ENCODE measurements at regions not wholly inside any gene's neighbourhood (a gene's known extent, or its start where the extent isn't known, plus 50 kb on each side); places are given as distances from the start of the nearest gene placed in this dataset.
"Not testable (repeated sequence)": the region's sequence is repeated elsewhere in the genome, so short reads cannot be mapped to it uniquely, and the experiment has no call there.

GRCh38 chr3:33919312-33920120 is 121.1 kb downstream of the PDCD6IP start:
- no peak for DNase-seq

GRCh38 chr3:33920511-33920910 is 122.1 kb downstream of the PDCD6IP start:
- DNase-seq = no peak

- no peak for DNase-seq
Observed at GRCh38 chr3:33921608-33922007, 123.2 kb downstream of the PDCD6IP start.

- no peak for DNase-seq
Observed at GRCh38 chr3:33926998-33927605, 128.7 kb downstream of the PDCD6IP start.

GRCh38 chr3:33929813-33930212 is 131.4 kb downstream of the PDCD6IP start:
- DNase-seq = no peak

DNA sequence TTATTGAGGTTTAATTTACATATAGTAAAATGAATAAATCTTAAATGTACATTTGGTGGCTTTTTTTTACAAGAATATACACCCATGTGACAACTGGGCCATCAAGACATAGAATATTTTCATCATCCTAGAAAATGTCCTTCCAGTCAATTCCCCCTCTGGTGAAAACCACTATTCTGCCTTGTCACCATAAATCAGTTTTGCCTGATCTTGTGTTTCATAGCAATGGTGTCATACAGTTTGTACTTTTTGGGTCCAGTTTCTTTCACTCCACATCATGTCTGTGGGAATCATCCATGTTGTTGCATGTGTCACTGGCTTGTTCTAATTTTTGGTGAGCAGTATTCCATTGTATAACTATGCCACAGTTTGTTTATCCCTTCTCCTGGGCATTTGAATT is 133.1 kb downstream of the PDCD6IP start:
- no peak for DNase-seq

- DNase-seq = no peak
Observed at GRCh38 chr3:33932010-33932764, 133.8 kb downstream of the PDCD6IP start.

DNA sequence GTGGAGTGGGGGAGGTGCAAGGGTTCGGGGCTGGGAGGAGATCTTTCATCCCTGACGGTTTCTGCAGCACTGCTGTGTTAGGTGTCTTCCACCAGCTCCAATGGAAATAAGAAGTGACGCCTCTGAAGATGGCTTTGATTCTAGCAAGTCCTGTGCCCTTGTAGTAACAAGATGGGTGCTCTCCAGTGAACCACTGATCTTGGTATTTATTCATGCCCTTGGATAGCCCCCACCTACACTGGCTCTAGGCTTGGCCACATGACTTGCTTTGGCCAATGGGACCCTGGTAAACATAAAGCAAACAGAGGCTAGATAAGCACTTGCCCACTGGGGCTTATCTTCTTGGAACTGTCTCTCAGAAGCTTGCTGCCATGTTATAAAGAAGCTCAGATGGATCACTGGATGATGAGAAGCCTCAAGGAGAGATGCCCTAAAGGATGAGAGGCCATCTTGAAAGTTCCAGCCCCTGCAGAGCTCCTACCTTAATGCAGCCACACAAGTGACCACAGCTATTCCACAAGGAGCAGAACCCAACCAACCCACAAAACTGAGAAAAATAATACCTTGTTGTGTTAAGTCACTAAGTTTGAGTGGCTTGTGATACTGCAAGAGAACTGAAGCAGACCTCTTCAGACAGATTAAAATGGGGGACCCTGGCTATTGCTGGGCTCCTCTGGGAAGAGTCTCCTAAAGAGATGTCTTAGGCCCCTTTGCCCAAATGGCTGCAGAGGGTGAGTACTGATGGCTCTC is 137.9 kb downstream of the PDCD6IP start:
- no peak for DNase-seq

DNA sequence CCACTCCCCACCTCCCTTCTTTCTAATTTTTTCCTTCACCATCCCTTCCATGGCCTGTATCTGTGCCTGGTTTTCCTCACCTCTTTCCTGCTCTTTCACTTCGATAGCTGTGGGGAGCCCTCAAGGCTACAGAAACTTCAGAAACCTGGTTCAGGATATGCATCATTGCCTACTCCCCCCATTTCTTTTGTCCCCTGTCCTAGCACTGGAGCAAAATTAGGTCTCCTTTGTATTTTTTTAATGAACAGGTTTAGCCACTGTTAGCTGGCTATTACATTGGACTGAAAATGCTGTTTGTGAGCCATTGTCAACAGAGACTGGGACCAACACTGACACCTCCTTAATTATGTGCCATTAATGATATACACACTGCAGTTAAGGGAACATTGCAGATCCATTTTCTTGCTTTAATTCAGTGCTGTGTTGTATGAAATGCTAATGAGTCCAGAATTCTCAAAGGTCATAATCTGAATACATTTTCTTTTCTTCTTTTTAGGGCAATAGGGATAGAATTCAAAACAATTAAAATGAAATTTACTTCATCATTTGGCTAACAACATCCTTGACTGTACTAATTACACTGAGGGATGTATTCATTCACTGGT is 138.6 kb downstream of the PDCD6IP start:
- no peak for DNase-seq

DNA sequence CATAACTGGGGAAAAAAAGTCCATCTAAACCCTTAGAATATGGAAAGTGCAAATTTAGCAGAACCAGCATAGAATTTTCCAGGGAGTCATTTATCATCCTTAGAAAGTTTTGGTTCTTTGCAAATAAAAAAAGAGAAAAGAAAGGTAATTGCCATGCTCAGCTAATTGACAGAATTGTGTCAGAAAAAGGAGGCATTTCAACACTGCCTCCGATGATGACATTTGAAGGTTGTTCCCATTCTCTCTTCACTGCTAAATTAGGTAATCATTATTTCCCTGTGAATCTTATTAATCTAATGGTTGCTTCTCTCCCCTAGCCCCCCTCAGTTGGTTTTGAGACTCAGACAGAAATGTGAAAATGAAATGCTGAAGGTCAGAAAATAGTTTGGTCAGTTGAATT is 139.2 kb downstream of the PDCD6IP start:
- no peak for DNase-seq

GRCh38 chr3:33940149-33940548 is 141.7 kb downstream of the PDCD6IP start:
- DNase-seq = no peak

GRCh38 chr3:33940736-33941135 is 142.3 kb downstream of the PDCD6IP start:
- no peak for DNase-seq

DNA sequence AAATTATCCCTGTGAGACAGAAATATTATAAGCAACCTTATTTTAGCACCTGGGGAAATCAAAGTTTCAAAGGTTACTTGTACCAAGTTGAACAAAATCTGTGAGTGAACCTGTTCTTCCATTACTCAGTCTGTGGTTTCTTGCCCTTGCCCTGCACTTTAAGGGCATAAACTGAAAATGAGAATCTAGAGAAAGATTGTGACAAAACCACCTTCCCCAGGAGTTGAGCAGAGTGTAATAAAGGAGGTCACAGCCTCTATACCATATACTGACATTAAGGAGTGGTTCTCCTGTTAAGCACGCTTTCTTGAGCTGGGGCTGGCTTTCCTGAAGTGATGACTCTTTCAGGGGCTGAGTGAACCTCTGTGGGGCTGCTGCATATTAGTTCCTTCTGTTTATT is 143.4 kb downstream of the PDCD6IP start:
- no peak for DNase-seq

DNA sequence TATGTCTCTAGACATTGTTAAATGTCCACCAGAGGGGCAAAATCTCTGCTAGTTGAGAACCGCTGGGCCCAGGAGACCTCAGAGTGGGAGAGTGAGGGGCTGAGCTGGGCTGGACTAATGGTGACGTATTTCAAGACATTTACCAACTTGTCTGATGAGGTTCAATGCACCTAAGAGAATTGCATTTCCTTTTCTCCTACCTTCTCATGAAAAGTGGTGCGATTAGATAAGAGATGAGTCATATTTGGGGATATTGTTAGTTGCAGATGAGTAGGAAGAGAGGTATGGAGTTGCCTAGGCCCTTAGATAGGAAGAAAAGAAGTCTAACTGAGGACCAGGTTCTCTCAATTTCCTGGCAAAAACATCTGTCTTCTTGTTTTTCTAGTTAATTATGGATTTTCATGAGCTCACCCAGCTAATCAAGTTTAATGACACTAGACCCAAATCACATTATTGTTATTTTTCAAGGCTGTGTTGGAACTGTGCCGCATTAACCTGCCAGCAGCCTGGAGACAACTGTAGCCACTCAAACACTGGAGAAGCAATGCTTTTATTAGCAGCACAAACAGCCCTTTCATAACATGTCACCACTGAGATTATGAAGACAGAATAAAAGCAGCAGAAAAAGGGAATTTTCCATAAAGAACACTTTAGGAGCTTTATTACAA is 144.2 kb downstream of the PDCD6IP start:
- no peak for DNase-seq

GRCh38 chr3:33943277-33943676 is 144.8 kb downstream of the PDCD6IP start:
- DNase-seq = no peak

DNA sequence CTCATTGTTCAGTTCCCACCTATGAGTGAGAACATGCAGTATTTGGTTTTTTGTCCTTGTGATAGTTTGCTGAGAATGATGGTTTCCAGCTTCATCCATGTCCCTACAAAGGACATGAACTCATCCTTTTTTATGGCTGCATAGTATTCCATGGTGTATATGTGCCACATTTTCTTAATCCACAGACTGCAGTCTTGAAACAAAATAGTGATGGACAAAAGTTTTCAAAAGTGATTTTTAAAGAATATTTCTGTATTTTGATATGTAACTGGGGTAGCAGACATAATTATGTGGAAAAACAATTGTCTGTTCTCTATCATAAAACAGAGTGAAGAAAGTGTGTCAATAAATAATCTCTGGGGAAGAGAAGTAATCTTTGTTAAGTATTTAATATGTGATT is 148.2 kb downstream of the PDCD6IP start:
- DNase-seq = not testable (repeated sequence)

DNA sequence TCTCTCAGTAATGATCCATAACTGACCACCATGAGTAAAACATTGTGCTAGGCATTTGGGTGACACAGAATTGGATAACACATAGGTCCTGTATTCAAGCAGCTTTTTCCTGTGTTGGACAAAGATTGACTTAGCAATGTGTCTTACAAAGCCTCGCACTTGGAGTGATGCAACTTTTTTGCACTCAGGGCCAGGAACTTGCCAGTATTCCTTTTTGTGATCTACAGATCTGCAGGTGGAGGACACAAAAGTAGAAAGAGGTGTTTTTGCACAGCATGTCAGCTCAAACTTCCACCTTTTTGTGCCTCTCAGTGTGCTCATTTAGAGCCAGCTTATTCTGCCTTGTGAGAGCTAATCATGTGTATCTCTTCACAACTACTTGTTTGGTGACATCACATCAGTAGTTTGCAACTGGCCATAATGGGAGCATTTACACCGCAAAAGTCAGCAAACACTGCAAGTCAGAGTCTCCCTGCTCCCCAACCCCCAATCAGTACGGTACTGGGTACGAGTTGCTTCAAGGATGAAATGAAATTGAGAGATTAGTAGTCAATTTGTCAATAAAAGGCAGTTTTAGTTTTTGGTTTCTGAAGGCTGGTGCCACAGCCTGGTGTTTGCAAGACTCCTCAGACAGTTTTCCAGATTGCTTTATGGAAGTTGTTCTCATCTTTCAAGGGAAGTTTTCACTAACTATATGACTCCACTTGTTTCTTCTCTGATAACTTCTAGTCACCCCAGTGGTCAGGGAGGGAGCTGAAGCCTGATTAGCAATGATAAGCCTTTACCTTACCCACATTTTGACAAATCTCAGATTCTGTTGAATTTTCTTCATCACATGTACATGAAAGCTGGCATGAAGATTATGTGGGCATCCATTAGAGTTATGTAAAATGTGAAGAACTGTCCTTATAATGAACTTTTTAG is 149.1 kb downstream of the PDCD6IP start:
- no peak for DNase-seq

GRCh38 chr3:33949074-33949473 is 150.6 kb downstream of the PDCD6IP start:
- DNase-seq = no peak

- DNase-seq = no peak
Observed at GRCh38 chr3:33954956-33955355, 156.5 kb downstream of the PDCD6IP start.

DNA sequence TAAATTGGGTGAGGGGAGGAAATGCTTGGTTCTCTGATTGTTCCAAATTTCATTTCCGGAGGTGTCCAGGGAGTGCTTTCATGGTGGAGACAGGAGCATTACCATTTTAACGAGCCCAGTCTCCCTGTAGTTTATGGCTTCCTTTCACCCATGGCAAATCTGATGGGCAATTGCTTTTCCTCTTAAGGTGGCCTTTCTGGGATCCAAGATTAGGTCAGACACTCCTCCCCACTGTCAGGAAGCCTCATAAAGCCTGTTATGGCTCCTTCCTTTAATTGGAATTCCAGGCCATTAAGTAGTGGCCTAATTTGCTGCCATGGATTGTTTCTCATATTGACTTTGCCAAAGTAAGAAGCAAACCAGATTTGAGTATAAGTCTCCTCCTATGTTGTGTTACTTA is 157.8 kb downstream of the PDCD6IP start:
- no peak for DNase-seq

DNA sequence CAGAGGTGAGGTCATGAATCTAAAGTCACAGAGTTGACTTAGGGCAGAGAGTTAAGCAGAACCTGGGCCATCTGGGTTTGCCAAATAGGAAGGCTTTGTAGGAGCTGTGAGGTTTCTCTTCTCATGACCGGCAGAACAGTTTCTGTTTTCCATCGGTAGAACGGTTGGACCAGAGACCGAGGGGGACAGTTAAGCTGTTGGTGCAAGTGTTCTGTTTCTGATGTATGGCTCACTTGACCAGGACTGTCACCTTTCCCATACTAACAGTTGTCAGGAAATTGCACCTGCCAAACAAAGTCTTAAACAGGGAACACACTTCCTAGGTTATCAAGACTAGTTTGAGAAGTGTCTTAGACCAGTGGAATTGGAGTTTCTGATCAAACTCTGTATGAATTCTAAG is 158.3 kb downstream of the PDCD6IP start:
- no peak for DNase-seq
